HEK293T (cell line): ENCODE measurements at regions not wholly inside any gene's neighbourhood (a gene's known extent, or its start where the extent isn't known, plus 50 kb on each side); places are given as distances from the start of the nearest gene placed in this dataset.

ENCODE experiments used
- CTCF ChIA-PET: fragments of 350-600 bp; formaldehyde crosslinking; extraction: SDS; loops from one replicate; lab custom pipeline; 2021; ENCODE audit warnings: antibody characterized with exemption, inconsistent platforms; lab: Yijun Ruan, JAX
- POLR2A ChIA-PET: fragments of 350-600 bp; formaldehyde crosslinking; extraction: SDS; loops from one replicate; lab custom pipeline; 2020; ENCODE audit warnings: antibody characterized with exemption, inconsistent platforms; lab: Yijun Ruan, JAX
- DNase-seq: peaks from one replicate; pipeline ENCODE4 v3.0.0; 2012; ENCODE audit warnings: mixed read lengths; ENCODE audit errors: extremely low spot score
- ARNT ChIP-seq: fragments of 450-650 bp; IDR thresholded peaks from 2 replicates; pipeline ENCODE4 v1.6.1; 2017; ENCODE audit warnings: mild to moderate bottlenecking
- BHLHE40 ChIP-seq: fragments of 450-650 bp; IDR thresholded peaks from 2 replicates; pipeline ENCODE4 v1.6.1; 2016; ENCODE audit warnings: mild to moderate bottlenecking, moderate library complexity, borderline replicate concordance
- CTBP1 ChIP-seq: fragments of 450-650 bp; IDR thresholded peaks from 2 replicates; pipeline ENCODE4 v1.6.1; 2016; ENCODE audit warnings: borderline replicate concordance
- ELF4 ChIP-seq: fragments of 450-650 bp; IDR thresholded peaks from 2 replicates; pipeline ENCODE4 v1.6.1; 2017; ENCODE audit warnings: antibody characterized with exemption
- FOXA1 ChIP-seq: fragments of 450-650 bp; IDR thresholded peaks from 2 replicates; pipeline ENCODE4 v1.6.1; 2016; ENCODE audit warnings: mild to moderate bottlenecking
- FOXK2 ChIP-seq: fragments of 450-650 bp; IDR thresholded peaks from 2 replicates; pipeline ENCODE4 v1.6.1; 2016; ENCODE audit warnings: mild to moderate bottlenecking
- FOXM1 ChIP-seq: fragments of 450-650 bp; IDR thresholded peaks from 2 replicates; pipeline ENCODE4 v1.6.1; 2017; ENCODE audit warnings: mild to moderate bottlenecking, borderline replicate concordance
- HDGF ChIP-seq: fragments of 450-650 bp; IDR thresholded peaks from 2 replicates; pipeline ENCODE4 v1.6.1; 2017; ENCODE audit warnings: antibody characterized with exemption, borderline replicate concordance
- L3MBTL2 ChIP-seq: fragments of 450-650 bp; conservative IDR thresholded peaks from 2 replicates; pipeline ENCODE4 v1.6.1; 2016; ENCODE audit warnings: mild to moderate bottlenecking
- LEF1 ChIP-seq: fragments of 450-650 bp; IDR thresholded peaks from 2 replicates; pipeline ENCODE4 v1.6.1; 2017; ENCODE audit warnings: mild to moderate bottlenecking, borderline replicate concordance
- NFRKB ChIP-seq: fragments of 450-650 bp; IDR thresholded peaks from 2 replicates; pipeline ENCODE4 v1.6.1; 2016; ENCODE audit warnings: mild to moderate bottlenecking, moderate library complexity
- SP1 ChIP-seq: fragments of 450-650 bp; IDR thresholded peaks from 2 replicates; pipeline ENCODE4 v1.6.1; 2017
- SUZ12 ChIP-seq: fragments of 450-650 bp; IDR thresholded peaks from 2 replicates; pipeline ENCODE4 v1.6.1; 2016; ENCODE audit warnings: mild to moderate bottlenecking
- TARDBP ChIP-seq: fragments of 450-650 bp; IDR thresholded peaks from 2 replicates; pipeline ENCODE4 v1.6.1; 2016
- ZNF384 ChIP-seq: fragments of 450-650 bp; IDR thresholded peaks from 2 replicates; pipeline ENCODE4 v1.6.1; 2016
- TF ChIP-seq, protein P1 (sequence below): fragments of 450-650 bp; IDR thresholded peaks from 2 replicates; pipeline ENCODE4 v1.6.1; 2016

DNA sequence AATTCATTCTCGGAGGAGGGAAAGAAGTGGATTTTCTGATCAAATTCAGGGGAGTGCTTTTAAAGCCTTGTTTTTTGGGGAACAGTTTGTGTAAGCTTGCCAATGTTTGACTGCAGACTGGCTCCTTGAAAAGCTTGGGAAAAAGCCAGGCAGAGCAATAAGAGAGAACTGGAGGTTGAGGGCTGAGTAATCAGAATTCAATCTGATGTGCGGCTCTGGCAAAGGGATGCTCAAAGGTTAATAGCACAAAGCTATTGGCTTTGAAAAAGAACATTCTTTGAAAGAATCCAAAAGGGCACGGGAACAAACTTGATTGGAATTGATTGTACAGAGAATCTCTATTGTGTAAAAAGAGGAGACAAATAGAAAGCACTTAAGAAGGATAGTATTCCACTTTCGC lies 279.3 kb downstream of the YTHDC2 start:
- TF ChIP-seq ZNF384 (no peak), FOXK2 (no peak)
- ChIA-PET CTCF (no interaction called here), POLR2A (no interaction called here)
- DNase-seq: no peak

DNA sequence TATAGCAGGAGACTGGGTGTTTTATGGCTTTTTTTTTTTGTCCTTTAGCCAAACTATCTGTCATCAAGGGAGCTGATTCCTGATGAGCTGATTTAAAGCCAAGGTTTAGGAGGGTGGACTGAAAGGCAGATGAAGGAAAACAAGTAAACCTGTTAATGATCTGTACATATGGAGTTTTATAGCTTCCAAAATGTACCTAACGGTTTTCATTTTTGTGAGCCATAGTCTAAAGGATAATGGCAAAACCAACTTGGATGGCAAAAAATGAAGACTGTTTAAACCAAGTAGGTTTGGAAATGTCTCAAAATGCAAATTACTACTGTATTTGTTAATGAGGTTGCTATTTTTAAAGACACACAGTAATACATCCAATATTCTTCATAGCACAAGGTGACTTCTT lies 281.5 kb downstream of the YTHDC2 start:
- TF ChIP-seq LEF1 (no peak), NFRKB (no peak), ARNT (no peak), BHLHE40 (no peak), SUZ12 (no peak), L3MBTL2 (no peak), ZNF384 (no peak), FOXK2 (no peak), ELF4 (no peak), HDGF (no peak), SP1 (no peak), TARDBP (no peak), CTBP1 (no peak), FOXM1 (no peak), FOXA1 (no peak)
- TF ChIP-seq, protein P1, sequence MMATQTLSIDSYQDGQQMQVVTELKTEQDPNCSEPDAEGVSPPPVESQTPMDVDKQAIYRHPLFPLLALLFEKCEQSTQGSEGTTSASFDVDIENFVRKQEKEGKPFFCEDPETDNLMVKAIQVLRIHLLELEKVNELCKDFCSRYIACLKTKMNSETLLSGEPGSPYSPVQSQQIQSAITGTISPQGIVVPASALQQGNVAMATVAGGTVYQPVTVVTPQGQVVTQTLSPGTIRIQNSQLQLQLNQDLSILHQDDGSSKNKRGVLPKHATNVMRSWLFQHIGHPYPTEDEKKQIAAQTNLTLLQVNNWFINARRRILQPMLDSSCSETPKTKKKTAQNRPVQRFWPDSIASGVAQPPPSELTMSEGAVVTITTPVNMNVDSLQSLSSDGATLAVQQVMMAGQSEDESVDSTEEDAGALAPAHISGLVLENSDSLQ: no peak
- DNase-seq: no peak
- ChIA-PET POLR2A (no interaction called here), CTCF (no interaction called here)

DNA sequence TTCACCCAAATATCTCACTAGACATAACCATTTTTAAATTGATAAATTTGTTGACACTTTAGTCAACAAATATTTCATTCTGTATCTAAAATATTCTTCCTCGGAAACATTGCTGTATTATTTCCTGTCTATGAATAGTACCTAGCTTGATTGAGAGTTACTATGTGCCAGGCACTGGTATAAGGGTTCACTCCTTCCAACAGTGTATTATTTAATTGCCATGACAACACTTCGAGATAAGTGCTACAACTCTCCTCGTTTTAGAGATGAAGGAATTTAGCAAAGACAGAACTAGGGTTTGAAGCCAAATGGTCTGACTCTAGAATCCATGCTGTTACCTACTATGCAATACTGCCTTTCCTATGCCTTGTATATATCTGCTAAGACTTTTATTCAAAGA lies 287.2 kb downstream of the YTHDC2 start:
- TF ChIP-seq ZNF384 (no peak), ARNT (no peak), FOXK2 (no peak), ELF4 (no peak), LEF1 (no peak), SP1 (no peak), FOXA1 (no peak), L3MBTL2 (no peak), SUZ12 (no peak)
- TF ChIP-seq, protein P1: no peak
- ChIA-PET POLR2A (no interaction called here), CTCF (no interaction called here)
- no peak for DNase-seq

DNA sequence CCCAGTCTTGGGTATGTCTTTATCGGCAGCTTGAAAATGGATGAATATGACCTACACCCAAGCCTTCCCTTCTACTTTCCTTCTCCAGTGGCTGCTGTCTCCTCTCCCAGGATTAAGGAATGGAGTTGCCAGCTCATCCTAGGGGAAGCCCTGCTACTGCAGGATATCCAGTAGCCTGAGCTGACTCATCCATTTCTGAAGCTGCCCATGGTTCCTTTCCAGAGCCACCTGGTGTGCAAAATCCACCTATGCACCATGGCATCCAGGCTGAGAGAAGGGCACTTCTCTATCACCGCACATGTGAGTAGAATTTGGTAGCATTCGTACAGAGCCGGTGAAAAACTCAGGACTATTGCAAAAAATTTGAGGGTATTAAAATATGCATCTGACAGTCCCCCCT lies 290.8 kb downstream of the YTHDC2 start:
- no peak for DNase-seq
- TF ChIP-seq LEF1 (no peak), HDGF (no peak), FOXK2 (no peak), ELF4 (no peak), SP1 (no peak), FOXM1 (no peak), ZNF384 (no peak), FOXA1 (no peak), SUZ12 (no peak), TARDBP (no peak), CTBP1 (no peak), L3MBTL2 (no peak), NFRKB (no peak), BHLHE40 (no peak), ARNT (no peak)
- TF ChIP-seq, protein P1: no peak
- CTCF ChIA-PET: interaction anchor here (0.8 kb wide), 1 partner anchor 107 kb away, joined by 3 read pairs; no protein-coding TSS in a partner anchor
- POLR2A ChIA-PET: no interaction called here

DNA sequence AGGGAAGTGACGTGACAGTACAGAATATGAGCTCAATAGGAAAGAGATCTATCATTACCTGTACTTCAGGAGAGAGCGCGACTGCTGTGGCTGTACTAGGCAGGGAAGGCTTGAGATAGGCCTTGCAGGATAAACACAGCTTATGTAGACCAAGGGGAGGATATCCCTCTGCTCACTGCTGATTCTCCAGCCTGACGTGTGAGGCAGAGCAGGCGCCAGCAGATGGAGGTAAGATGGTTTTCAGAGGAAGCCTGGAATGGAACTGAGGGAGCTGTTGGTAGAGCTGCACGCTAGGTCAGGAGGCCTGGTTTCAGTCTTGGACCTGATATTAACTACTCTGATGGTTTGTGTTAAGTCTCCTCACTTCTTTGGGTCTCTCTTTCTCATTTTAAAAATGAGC lies 291.4 kb downstream of the YTHDC2 start:
- POLR2A ChIA-PET: no interaction called here
- DNase-seq: no peak
- CTCF ChIA-PET: interaction anchor here (0.6 to 0.8 kb wide), 2 partner anchors 108 to 132 kb away, joined by 3 read pairs; no protein-coding TSS in a partner anchor
- no peak for TF ChIP-seq LEF1
- no peak for TF ChIP-seq NFRKB
- no peak for TF ChIP-seq FOXM1
- TF ChIP-seq L3MBTL2: no peak
- no peak for TF ChIP-seq FOXA1
- no peak for TF ChIP-seq TARDBP
- TF ChIP-seq ARNT: no peak

DNA sequence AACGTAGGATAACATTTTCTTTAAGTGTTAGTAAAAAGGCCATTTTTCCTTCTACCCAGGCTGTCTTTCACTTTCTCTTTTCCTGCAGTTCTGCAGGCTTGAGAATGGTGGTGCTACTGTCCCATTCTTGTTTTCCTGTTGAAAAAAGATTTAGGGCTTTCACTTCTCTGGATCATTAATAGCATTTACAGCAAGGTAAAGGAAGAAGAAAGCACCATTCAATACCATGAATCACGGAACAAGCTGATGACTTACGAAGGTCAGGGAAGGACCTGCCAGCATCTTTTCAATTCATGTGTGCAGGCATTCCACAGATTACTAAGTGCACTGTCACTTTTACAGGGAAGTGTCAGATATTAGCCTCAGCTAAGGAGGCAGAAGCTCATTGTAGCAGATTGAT lies 292.8 kb downstream of the YTHDC2 start:
- ChIA-PET POLR2A (no interaction called here), CTCF (no interaction called here)
- TF ChIP-seq TARDBP (no peak), ARNT (no peak), NFRKB (no peak), L3MBTL2 (no peak), ZNF384 (no peak), SUZ12 (no peak), ELF4 (no peak), FOXK2 (no peak), CTBP1 (no peak), BHLHE40 (no peak), LEF1 (no peak), HDGF (no peak), FOXA1 (no peak), SP1 (no peak), FOXM1 (no peak)
- TF ChIP-seq, protein P1: no peak
- DNase-seq: no peak
